ENCODE measurements at regions not wholly inside any gene's neighbourhood (a gene's known extent, or its start where the extent isn't known, plus 50 kb on each side); places are given as distances from the start of the nearest gene placed in this dataset.

DNA sequence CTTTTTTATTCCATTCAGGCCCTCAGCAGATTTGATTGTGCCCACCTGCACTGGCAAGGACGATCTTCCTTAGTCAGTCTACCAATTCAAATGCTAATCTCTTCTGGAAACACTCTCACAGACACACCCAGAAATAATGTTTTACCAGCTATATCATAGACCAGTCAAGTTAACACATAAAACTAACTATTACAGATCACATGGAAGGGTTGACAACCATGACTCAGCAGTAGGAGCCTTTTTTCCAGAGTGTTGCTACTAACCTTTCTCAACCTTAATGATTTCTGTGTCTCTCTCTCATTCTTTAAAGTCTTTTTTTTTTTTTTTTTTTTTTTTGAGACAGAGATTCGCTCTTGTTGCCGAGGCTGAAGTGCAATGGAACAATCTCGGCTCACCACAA lies 68.7 kb upstream of the KCNK12 start:
- no peak overlapping the region for H3K4me3 ChIP-seq (ENCODE audit: low read depth, low read length)
- no peaks in the 10 kb centered on the region for H3K27me3 ChIP-seq (ENCODE audit: control insufficient read depth, insufficient read depth, low read length)
- TF ChIP-seq CTCF (IDR thresholded peaks at IDR 0.05), result no peak
- H3K36me3 ChIP-seq (ENCODE audit: control insufficient read depth, insufficient read depth, low read length), result no peaks in the 10 kb centered on the region
- H3K9ac ChIP-seq, result no peak overlapping the region
- H2AFZ ChIP-seq, result no peak overlapping the region
- no peaks in the 10 kb centered on the region for H3K79me2 ChIP-seq
- H3K9me3 ChIP-seq (ENCODE audit: control insufficient read depth, low read length), result no peaks in the 10 kb centered on the region
- no peak overlapping the region for H3K27ac ChIP-seq
- H3K4me2 ChIP-seq (ENCODE audit: low read length), result no peak overlapping the region
- H3K4me1 ChIP-seq, result no peaks in the 10 kb centered on the region

- no peak overlapping the region for H3K4me2 ChIP-seq (ENCODE audit: low read length)
- H2AFZ ChIP-seq, result no peak overlapping the region
- H3K4me3 ChIP-seq (ENCODE audit: low read depth, low read length), result no peak overlapping the region
- no peaks in the 10 kb centered on the region for H3K9me3 ChIP-seq (ENCODE audit: control insufficient read depth, low read length)
- H3K27me3 ChIP-seq (ENCODE audit: control insufficient read depth, insufficient read depth, low read length), result no peaks in the 10 kb centered on the region
- no peak for TF ChIP-seq CTCF (IDR thresholded peaks at IDR 0.05)
- H3K27ac ChIP-seq, result no peak overlapping the region
- H3K36me3 ChIP-seq (ENCODE audit: control insufficient read depth, insufficient read depth, low read length), result no peaks in the 10 kb centered on the region
- no peaks in the 10 kb centered on the region for H3K4me1 ChIP-seq
- H3K9ac ChIP-seq, result no peak overlapping the region
- H3K79me2 ChIP-seq, result no peaks in the 10 kb centered on the region
These were observed 67.6 kb upstream of the KCNK12 start for GRCh38 chr2:47638430-47638829.

DNA sequence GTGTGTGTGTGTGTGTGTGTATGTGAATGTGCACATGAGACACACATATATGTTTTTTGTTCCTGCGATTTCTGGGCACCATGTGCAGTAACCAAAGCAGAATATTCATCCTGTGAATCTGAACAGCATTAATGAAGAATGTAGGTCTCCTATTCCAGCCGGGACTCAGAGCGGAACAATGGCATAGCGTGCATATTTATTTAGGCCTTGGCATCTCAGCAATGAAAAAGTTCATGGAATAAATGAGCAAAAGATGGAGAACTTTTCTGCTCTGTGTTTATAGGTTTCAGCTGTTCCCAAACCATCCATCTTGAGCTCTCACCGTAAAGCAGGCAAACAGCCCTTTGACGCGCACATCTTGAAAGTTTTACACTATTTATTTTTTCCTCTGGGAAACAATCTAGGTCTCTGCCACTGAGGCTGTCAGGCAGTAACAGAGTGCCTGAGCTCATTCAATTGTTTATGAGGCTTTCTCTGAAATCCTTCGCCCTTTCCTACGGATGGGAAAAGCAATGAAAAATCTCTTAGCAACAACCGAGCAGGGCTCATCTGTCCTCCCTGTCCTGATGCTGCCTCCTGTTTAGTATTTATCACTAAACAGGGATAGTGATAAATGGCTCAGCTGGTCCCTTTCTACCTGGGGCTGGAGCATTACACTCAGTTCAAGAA lies 65.9 kb upstream of the KCNK12 start:
- Histone ChIP-seq H3K4me3 (ENCODE audit: low read depth, low read length) (no peak overlapping the region), H3K9me3 (ENCODE audit: control insufficient read depth, low read length) (no peaks in the 10 kb centered on the region), H2AFZ (no peak overlapping the region), H3K79me2 (no peaks in the 10 kb centered on the region), H3K27me3 (ENCODE audit: control insufficient read depth, insufficient read depth, low read length) (no peaks in the 10 kb centered on the region), H3K4me2 (ENCODE audit: low read length) (no peak overlapping the region), H3K4me1 (no peaks in the 10 kb centered on the region), H3K27ac (no peak overlapping the region), H3K9ac (no peak overlapping the region), H3K36me3 (ENCODE audit: control insufficient read depth, insufficient read depth, low read length) (no peaks in the 10 kb centered on the region)
- TF ChIP-seq CTCF (IDR thresholded peaks at IDR 0.05), result no peak

- no peak overlapping the region for H3K9ac ChIP-seq
- H3K4me3 ChIP-seq (ENCODE audit: low read depth, low read length), result no peak overlapping the region
- H3K4me1 ChIP-seq, result no peaks in the 10 kb centered on the region
- no peaks in the 10 kb centered on the region for H3K79me2 ChIP-seq
- H3K9me3 ChIP-seq (ENCODE audit: control insufficient read depth, low read length), result no peaks in the 10 kb centered on the region
- H2AFZ ChIP-seq, result no peak overlapping the region
- no peaks in the 10 kb centered on the region for H3K27me3 ChIP-seq (ENCODE audit: control insufficient read depth, insufficient read depth, low read length)
- TF ChIP-seq CTCF (IDR thresholded peaks at IDR 0.05), result no peak
- no peak overlapping the region for H3K27ac ChIP-seq
- H3K36me3 ChIP-seq (ENCODE audit: control insufficient read depth, insufficient read depth, low read length), result no peaks in the 10 kb centered on the region
- H3K4me2 ChIP-seq (ENCODE audit: low read length), result no peak overlapping the region
These were observed 65.4 kb upstream of the KCNK12 start for GRCh38 chr2:47636176-47636575.

DNA sequence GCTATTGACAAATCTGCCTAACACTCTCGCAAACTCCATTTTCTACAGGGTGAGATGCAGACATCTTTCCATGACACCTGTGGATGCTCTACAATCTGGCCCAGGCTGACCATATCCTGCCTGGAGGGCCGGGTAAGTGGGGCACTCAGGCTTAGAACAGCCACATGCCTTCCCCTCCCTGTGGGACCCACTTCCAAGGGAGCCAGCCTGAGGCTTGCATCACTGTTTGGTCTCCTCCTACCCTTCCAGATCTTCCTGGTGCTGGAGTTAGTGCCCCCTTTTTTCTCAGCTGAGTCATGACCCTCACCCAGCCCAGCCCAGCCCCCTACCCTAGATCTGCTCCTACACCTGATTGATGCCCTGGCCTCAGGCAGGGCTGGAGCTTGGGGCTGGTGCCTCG lies 62.0 kb upstream of the KCNK12 start:
- H3K27me3 ChIP-seq (ENCODE audit: control insufficient read depth, insufficient read depth, low read length), result no peaks in the 10 kb centered on the region
- H3K4me3 ChIP-seq (ENCODE audit: low read depth, low read length), result no peak overlapping the region
- no peak for TF ChIP-seq CTCF (IDR thresholded peaks at IDR 0.05)
- no peaks in the 10 kb centered on the region for H3K36me3 ChIP-seq (ENCODE audit: control insufficient read depth, insufficient read depth, low read length)
- H3K4me2 ChIP-seq (ENCODE audit: low read length), result no peak overlapping the region
- H3K9me3 ChIP-seq (ENCODE audit: control insufficient read depth, low read length), result no peaks in the 10 kb centered on the region
- H2AFZ ChIP-seq, result no peak overlapping the region
- no peaks in the 10 kb centered on the region for H3K79me2 ChIP-seq
- no peak overlapping the region for H3K9ac ChIP-seq
- H3K4me1 ChIP-seq, result no peaks in the 10 kb centered on the region
- H3K27ac ChIP-seq, result no peak overlapping the region
